H1 (cell line): ENCODE measurements at regions not wholly inside any gene's neighbourhood (a gene's known extent, or its start where the extent isn't known, plus 50 kb on each side); places are given as distances from the start of the nearest gene placed in this dataset.

Experiments
- CTCF ChIA-PET: fragments of 300-600 bp; sonication (Branson Sonifier 250); formaldehyde crosslinking; loops from one replicate; lab custom pipeline; 2021; ENCODE audit not compliant: partially characterized antibody; lab: Charles Lee
- POLR2A ChIA-PET: fragments of 300-600 bp; sonication (Branson Sonifier 250); formaldehyde crosslinking; loops from one replicate; lab custom pipeline; 2021; ENCODE audit warnings: inconsistent platforms; ENCODE audit not compliant: partially characterized antibody; lab: Charles Lee
- DNase-seq, 2 experiments: peaks; one replicate each; pipeline versions ENCODE4 v3.0.0 to v3.0.0-alpha.2; 2010 to 2022; ENCODE audit warnings: low spot score in 2 of 2, low read depth in 1 of 2, mixed read lengths in 1 of 2
- FAIRE-seq: peaks from 2 replicates; lab custom pipeline; 2011; peaks lifted over from hg19 to GRCh38; lab: Jason Lieb, UNC
- H2AFZ ChIP-seq: 2 replicates; pipeline ENCODE4 v1.8.1; 2012; ENCODE audit warnings: low read length, inconsistent platforms
- H2AK5ac ChIP-seq: 2 replicates; pipeline ENCODE4 v1.6.1; 2013; ENCODE audit warnings: low read depth, low read length
- H2BK120ac ChIP-seq: replicated peaks from 2 replicates; pipeline ENCODE3; 2013; ENCODE audit warnings: low read depth, low read length, inconsistent platforms
- H2BK12ac ChIP-seq: 2 replicates; pipeline ENCODE4 v1.6.1; 2013; ENCODE audit warnings: low read depth, low read length
- H2BK15ac ChIP-seq: 2 replicates; pipeline ENCODE4 v1.6.1; 2013; ENCODE audit warnings: low read length
- H2BK20ac ChIP-seq: 2 replicates; pipeline ENCODE4 v1.6.1; 2013; ENCODE audit warnings: low read length
- H2BK5ac ChIP-seq: 2 replicates; pipeline ENCODE4 v1.6.1; 2013; ENCODE audit warnings: low read depth, low read length
- H3K14ac ChIP-seq: 2 replicates; pipeline ENCODE4 v1.6.1; 2013; ENCODE audit warnings: inconsistent platforms; ENCODE audit not compliant: insufficient read length
- H3K18ac ChIP-seq: 2 replicates; pipeline ENCODE4 v1.6.1; 2013; ENCODE audit warnings: low read length; ENCODE audit errors: extremely low read depth
- H3K23ac ChIP-seq: 2 replicates; pipeline ENCODE4 v1.6.1; 2013; ENCODE audit warnings: inconsistent platforms; ENCODE audit not compliant: insufficient read length
- H3K23me2 ChIP-seq: 2 replicates; pipeline ENCODE4 v1.6.1; 2013; ENCODE audit warnings: low read depth, low read length
- H3K27ac ChIP-seq: 2 replicates; pipeline ENCODE4 v1.6.1; 2011; ENCODE audit warnings: low read depth, low read length, inconsistent platforms
- H3K27me3 ChIP-seq, 4 experiments: replicated peaks in 1 of 4; 1 replicate in 1 of 4; 2 replicates in 3 of 4; pipeline versions ENCODE4 v1.6.1 to v1.8.1; 2011 to 2013; ENCODE audit warnings: low read length in 3 of 4, mild to moderate bottlenecking in 3 of 4, inconsistent platforms in 2 of 4, mixed read lengths in 2 of 4, moderate library complexity in 1 of 4; ENCODE audit not compliant: control insufficient read depth in 3 of 4, insufficient read depth in 3 of 4; ENCODE audit errors: extremely low read depth in 1 of 4
- H3K36me3 ChIP-seq, 4 experiments: 2 replicates each; pipeline versions ENCODE4 v1.6.1 to v1.8.1; 2011 to 2013; ENCODE audit warnings: mild to moderate bottlenecking in 4 of 4, low read length in 3 of 4, moderate library complexity in 2 of 4, control low read depth in 1 of 4, inconsistent platforms in 1 of 4; ENCODE audit not compliant: insufficient read depth in 4 of 4, control insufficient read depth in 2 of 4
- H3K4ac ChIP-seq: replicated peaks from 2 replicates; pipeline ENCODE3; 2013; ENCODE audit warnings: low read length, low read depth, mixed read lengths, inconsistent platforms; ENCODE audit not compliant: insufficient read length
- H3K4me1 ChIP-seq, 4 experiments: replicated peaks in 1 of 4; 1 replicate in 1 of 4; 2 replicates in 3 of 4; pipeline versions ENCODE4 v1.6.1 to v1.8.1; 2011 to 2013; ENCODE audit warnings: low read length in 3 of 4, inconsistent platforms in 2 of 4, mixed read lengths in 1 of 4; ENCODE audit not compliant: insufficient read depth in 4 of 4, control insufficient read depth in 3 of 4
- H3K4me2 ChIP-seq, 2 experiments: 2 replicates each; pipeline versions ENCODE4 v1.6.1 to v1.8.1; 2011 to 2013; ENCODE audit warnings: low read depth in 2 of 2, low read length in 2 of 2, control low read depth in 1 of 2, inconsistent platforms in 1 of 2, mild to moderate bottlenecking in 1 of 2; ENCODE audit not compliant: insufficient read depth in 1 of 2
- H3K4me3 ChIP-seq, 4 experiments: fragments of 200-600, 300-600 bp in 1 of 4; sonication (generic), shearing (Covaris generic), sonication (Bioruptor Twin) in 1 of 4; 2 replicates each; pipeline versions ENCODE4 v1.5.1 to v1.8.1; 2011 to 2016; ENCODE audit warnings: low read length in 4 of 4, low read depth in 3 of 4, control low read depth in 2 of 4, inconsistent platforms in 2 of 4, mild to moderate bottlenecking in 2 of 4, mixed read lengths in 1 of 4, moderate library complexity in 1 of 4; ENCODE audit not compliant: insufficient read depth in 2 of 4; ENCODE audit errors: extremely low read depth in 1 of 4
- H3K56ac ChIP-seq: replicated peaks from 2 replicates; pipeline ENCODE3; 2013; ENCODE audit warnings: low read depth, mild to moderate bottlenecking, mixed read lengths, low read length, inconsistent platforms; ENCODE audit not compliant: insufficient read length
- H3K79me1 ChIP-seq: 2 replicates; pipeline ENCODE4 v1.6.1; 2013; ENCODE audit warnings: low read depth, low read length, control low read depth
- H3K79me2 ChIP-seq, 2 experiments: 2 replicates each; pipeline versions ENCODE4 v1.6.1 to v1.8.1; 2012 to 2013; ENCODE audit warnings: low read length in 2 of 2, mild to moderate bottlenecking in 2 of 2, inconsistent platforms in 1 of 2; ENCODE audit not compliant: insufficient read depth in 2 of 2, control insufficient read depth in 1 of 2
- H3K9ac ChIP-seq, 4 experiments: replicated peaks in 1 of 4; 1 replicate in 1 of 4; 2 replicates in 3 of 4; pipeline versions ENCODE4 v1.6.1 to v1.8.1; 2011 to 2013; ENCODE audit warnings: low read depth in 3 of 4, low read length in 3 of 4, control low read depth in 2 of 4, mild to moderate bottlenecking in 2 of 4, moderate library complexity in 2 of 4, inconsistent platforms in 1 of 4; ENCODE audit errors: extremely low read depth in 1 of 4
- H3K9me3 ChIP-seq, 2 experiments: 2 replicates each; pipeline versions ENCODE4 v1.6.1 to v1.8.1; 2012 to 2013; ENCODE audit warnings: mild to moderate bottlenecking in 2 of 2, moderate library complexity in 2 of 2, control low read depth in 1 of 2, inconsistent platforms in 1 of 2, low read depth in 1 of 2, low read length in 1 of 2, mixed read lengths in 1 of 2; ENCODE audit not compliant: insufficient read depth in 2 of 2
- H4K20me1 ChIP-seq, 2 experiments: replicated peaks in 1 of 2; 2 replicates each; pipeline versions ENCODE3 to v1.8.1; 2011 to 2013; ENCODE audit warnings: inconsistent platforms in 2 of 2, low read length in 2 of 2, mild to moderate bottlenecking in 1 of 2; ENCODE audit not compliant: insufficient read depth in 2 of 2, control insufficient read depth in 1 of 2
- H4K5ac ChIP-seq: 2 replicates; pipeline ENCODE4 v1.6.1; 2013; ENCODE audit warnings: low read length, low read depth, mixed read lengths, inconsistent platforms; ENCODE audit not compliant: insufficient read length
- H4K8ac ChIP-seq: 2 replicates; pipeline ENCODE4 v1.8.0; 2013; ENCODE audit warnings: mild to moderate bottlenecking, moderate library complexity, low read length, inconsistent platforms; ENCODE audit not compliant: insufficient read depth; ENCODE audit errors: extremely low read depth
- H4K91ac ChIP-seq: replicated peaks from 2 replicates; pipeline ENCODE3; 2013; ENCODE audit warnings: low read length, mixed read lengths, inconsistent platforms; ENCODE audit not compliant: insufficient read length
- KDM1A ChIP-seq: fragments of 200-600, 300-600 bp; sonication (generic); IDR thresholded peaks from 2 replicates; pipeline ENCODE4 v1.7.1; 2016; ENCODE audit warnings: mild to moderate bottlenecking, low read length, borderline replicate concordance
- TCF12 ChIP-seq: IDR thresholded peaks from 2 replicates; pipeline ENCODE4 v1.6.1; 2011; ENCODE audit warnings: low read depth, mild to moderate bottlenecking, low read length
- WGBS, 2 experiments: shearing (Covaris generic) in 1 of 2; methylation state at CpG; one replicate each; pipeline versions ENCODE4 v1.1.6 to v1.1.7; 2013 to 2015; ENCODE audit warnings: low lambda C conversion rate in 2 of 2, mixed read lengths in 2 of 2, inconsistent platforms in 1 of 2, low coverage in 1 of 2, missing lambda C conversion rate in 1 of 2; ENCODE audit not compliant: insufficient replicate concordance in 2 of 2, insufficient coverage in 1 of 2, insufficient read length in 1 of 2; ENCODE audit errors: extremely low coverage in 1 of 2, missing lambda C conversion rate in 1 of 2; 5-methylcytosine and 5-hydroxymethylcytosine counted together

- Histone ChIP-seq H2AFZ (no peak overlapping the region), H3K23me2 (0 out of 2 replicates have a peak, but pooled peaks cover 2% of the 10 kb centered on the region), H3K4me1 (peaks cover 0 to 28% (median 6%) of the 10 kb centered on the region in 4 experiments; a peak in 5 of 7 replicates), H3K14ac (no peak overlapping the region), H3K27me3 (peaks cover 0 to 3% (median 0%) of the 10 kb centered on the region in 4 experiments; a peak in 1 of 7 replicates), H3K36me3 (no peaks in the 10 kb centered on the region), H2BK120ac (no peak overlapping the region), H2AK5ac (no peak overlapping the region), H4K8ac (no peak overlapping the region), H3K18ac (no peak overlapping the region), H2BK20ac (no peak overlapping the region), H2BK15ac (no peak overlapping the region), H3K23ac (no peak overlapping the region), H3K79me2 (no peaks in the 10 kb centered on the region), H3K4ac (no peak overlapping the region), H4K91ac (no peak overlapping the region), H3K56ac (no peak overlapping the region), H3K4me3 (no peak overlapping the region), H3K9ac (no peak overlapping the region), H3K79me1 (no peaks in the 10 kb centered on the region; the same call in 1 of the 2 replicates), H4K20me1 (peaks cover 0 to 6% of the 10 kb centered on the region in 2 experiments), H2BK12ac (no peak overlapping the region), H3K9me3 (no peaks in the 10 kb centered on the region), H3K4me2 (no peak overlapping the region; a peak in 1 of 4 replicates), H4K5ac (no peak overlapping the region), H2BK5ac (no peak overlapping the region), H3K27ac (no peak overlapping the region)
- 82% methylated on average over 3 of the region's 3 CpGs; no CpG with 5 or more reads in 1 of the 2 experiments for WGBS, 2 experiments
- ChIA-PET POLR2A (interaction anchor here (1.2 kb wide), 1 partner anchor 9 kb away, joined by 5 read pairs; no protein-coding TSS in a partner anchor), CTCF (interaction anchor here (1.3 to 2.3 kb wide), 4 partner anchors 10 to 163 kb away, joined by 4 to 13 read pairs (median 6); no protein-coding TSS in a partner anchor)
- TF ChIP-seq TCF12: no peak
- TF ChIP-seq KDM1A: peak; percentile 95; the same call in 1 of the 2 replicates
- DNase-seq (no peak), FAIRE-seq (no peak)
These were observed 56.5 kb upstream of the ZNRF4 start for GRCh38 chr19:5398693-5399057.
